ENCODE measurements at regions not wholly inside any gene's neighbourhood (a gene's known extent, or its start where the extent isn't known, plus 50 kb on each side); places are given as distances from the start of the nearest gene placed in this dataset.

DNA sequence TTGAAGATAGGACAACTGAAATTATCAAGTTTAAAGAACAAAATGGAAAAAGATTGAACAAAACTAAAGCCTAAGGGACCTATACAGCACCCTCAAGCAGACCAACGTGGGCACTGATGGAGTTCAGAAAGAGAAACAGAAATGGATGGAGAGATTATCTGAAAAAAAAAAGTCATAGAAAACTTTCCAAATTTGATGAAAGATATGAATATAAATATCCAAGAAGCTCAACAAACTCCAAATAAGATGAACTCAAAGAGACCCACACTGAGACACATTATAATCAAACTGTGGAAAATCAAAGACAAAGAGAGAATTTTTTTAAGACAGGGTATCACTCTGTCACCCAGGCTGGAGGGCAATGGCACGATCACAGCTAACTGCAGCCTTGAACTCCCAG lies 128.6 kb upstream of the PUM3 start (continued):
- TF ChIP-seq, protein P1, sequence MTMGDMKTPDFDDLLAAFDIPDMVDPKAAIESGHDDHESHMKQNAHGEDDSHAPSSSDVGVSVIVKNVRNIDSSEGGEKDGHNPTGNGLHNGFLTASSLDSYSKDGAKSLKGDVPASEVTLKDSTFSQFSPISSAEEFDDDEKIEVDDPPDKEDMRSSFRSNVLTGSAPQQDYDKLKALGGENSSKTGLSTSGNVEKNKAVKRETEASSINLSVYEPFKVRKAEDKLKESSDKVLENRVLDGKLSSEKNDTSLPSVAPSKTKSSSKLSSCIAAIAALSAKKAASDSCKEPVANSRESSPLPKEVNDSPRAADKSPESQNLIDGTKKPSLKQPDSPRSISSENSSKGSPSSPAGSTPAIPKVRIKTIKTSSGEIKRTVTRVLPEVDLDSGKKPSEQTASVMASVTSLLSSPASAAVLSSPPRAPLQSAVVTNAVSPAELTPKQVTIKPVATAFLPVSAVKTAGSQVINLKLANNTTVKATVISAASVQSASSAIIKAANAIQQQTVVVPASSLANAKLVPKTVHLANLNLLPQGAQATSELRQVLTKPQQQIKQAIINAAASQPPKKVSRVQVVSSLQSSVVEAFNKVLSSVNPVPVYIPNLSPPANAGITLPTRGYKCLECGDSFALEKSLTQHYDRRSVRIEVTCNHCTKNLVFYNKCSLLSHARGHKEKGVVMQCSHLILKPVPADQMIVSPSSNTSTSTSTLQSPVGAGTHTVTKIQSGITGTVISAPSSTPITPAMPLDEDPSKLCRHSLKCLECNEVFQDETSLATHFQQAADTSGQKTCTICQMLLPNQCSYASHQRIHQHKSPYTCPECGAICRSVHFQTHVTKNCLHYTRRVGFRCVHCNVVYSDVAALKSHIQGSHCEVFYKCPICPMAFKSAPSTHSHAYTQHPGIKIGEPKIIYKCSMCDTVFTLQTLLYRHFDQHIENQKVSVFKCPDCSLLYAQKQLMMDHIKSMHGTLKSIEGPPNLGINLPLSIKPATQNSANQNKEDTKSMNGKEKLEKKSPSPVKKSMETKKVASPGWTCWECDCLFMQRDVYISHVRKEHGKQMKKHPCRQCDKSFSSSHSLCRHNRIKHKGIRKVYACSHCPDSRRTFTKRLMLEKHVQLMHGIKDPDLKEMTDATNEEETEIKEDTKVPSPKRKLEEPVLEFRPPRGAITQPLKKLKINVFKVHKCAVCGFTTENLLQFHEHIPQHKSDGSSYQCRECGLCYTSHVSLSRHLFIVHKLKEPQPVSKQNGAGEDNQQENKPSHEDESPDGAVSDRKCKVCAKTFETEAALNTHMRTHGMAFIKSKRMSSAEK (CRISPR knock-in tag; IDR thresholded peaks at IDR 0.05; ENCODE audit: borderline replicate concordance) = no peak
- TF ChIP-seq, protein P2, sequence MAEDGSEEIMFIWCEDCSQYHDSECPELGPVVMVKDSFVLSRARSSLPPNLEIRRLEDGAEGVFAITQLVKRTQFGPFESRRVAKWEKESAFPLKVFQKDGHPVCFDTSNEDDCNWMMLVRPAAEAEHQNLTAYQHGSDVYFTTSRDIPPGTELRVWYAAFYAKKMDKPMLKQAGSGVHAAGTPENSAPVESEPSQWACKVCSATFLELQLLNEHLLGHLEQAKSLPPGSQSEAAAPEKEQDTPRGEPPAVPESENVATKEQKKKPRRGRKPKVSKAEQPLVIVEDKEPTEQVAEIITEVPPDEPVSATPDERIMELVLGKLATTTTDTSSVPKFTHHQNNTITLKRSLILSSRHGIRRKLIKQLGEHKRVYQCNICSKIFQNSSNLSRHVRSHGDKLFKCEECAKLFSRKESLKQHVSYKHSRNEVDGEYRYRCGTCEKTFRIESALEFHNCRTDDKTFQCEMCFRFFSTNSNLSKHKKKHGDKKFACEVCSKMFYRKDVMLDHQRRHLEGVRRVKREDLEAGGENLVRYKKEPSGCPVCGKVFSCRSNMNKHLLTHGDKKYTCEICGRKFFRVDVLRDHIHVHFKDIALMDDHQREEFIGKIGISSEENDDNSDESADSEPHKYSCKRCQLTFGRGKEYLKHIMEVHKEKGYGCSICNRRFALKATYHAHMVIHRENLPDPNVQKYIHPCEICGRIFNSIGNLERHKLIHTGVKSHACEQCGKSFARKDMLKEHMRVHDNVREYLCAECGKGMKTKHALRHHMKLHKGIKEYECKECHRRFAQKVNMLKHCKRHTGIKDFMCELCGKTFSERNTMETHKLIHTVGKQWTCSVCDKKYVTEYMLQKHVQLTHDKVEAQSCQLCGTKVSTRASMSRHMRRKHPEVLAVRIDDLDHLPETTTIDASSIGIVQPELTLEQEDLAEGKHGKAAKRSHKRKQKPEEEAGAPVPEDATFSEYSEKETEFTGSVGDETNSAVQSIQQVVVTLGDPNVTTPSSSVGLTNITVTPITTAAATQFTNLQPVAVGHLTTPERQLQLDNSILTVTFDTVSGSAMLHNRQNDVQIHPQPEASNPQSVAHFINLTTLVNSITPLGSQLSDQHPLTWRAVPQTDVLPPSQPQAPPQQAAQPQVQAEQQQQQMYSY (CRISPR knock-in tag; IDR thresholded peaks at IDR 0.05) = no peak
- TF ChIP-seq, protein P3, sequence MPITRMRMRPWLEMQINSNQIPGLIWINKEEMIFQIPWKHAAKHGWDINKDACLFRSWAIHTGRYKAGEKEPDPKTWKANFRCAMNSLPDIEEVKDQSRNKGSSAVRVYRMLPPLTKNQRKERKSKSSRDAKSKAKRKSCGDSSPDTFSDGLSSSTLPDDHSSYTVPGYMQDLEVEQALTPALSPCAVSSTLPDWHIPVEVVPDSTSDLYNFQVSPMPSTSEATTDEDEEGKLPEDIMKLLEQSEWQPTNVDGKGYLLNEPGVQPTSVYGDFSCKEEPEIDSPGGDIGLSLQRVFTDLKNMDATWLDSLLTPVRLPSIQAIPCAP (CRISPR knock-in tag; IDR thresholded peaks at IDR 0.05) = no peak
- no peak for TF ChIP-seq ZNF232 (CRISPR knock-in tag; IDR thresholded peaks at IDR 0.05)
- no peak for TF ChIP-seq ZNF396 (CRISPR knock-in tag; IDR thresholded peaks at IDR 0.05; ENCODE audit: borderline replicate concordance)

DNA sequence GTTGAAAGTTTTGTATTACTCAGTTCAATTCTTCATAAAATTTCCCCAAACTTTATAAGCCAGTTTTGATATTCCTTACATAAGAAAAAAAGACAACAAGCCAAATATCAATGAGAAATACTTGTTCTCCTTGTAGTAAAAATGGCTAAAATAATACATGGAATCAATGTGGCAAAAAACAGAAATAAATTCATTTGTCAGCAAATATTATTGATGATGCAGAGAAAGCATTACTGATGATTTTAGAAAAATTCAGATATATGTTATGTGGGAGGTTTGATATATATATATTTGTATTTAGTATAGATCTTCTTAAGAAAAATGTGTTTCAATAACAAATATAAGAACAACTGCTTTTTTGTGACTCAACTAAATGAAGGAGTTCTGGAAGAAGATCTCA lies 127.0 kb upstream of the PUM3 start:
- Mint-ChIP-seq H3K4me1 (peaks cover 2% of the 10 kb centered on the region; the same call in 1 of the 2 replicates), H3K36me3 (no peaks in the 10 kb centered on the region), H3K4me3 (no peak overlapping the region), H3K27me3 (ENCODE audit: low read depth) (no peaks in the 10 kb centered on the region; the same call in 1 of the 2 replicates), H3K27ac (no peak overlapping the region), H3K9me3 (peaks cover 7% of the 10 kb centered on the region; the same call in 1 of the 2 replicates)
- ChIA-PET CTCF (no interaction called here), POLR2A (no interaction called here)
- no peak for ATAC-seq
- no peak for DNase-seq (ENCODE audit: low spot score)
- TF ChIP-seq, protein P3 (CRISPR knock-in tag; IDR thresholded peaks at IDR 0.05) = no peak
- TF ChIP-seq ESRRA (CRISPR knock-in tag; IDR thresholded peaks at IDR 0.05; ENCODE audit: borderline replicate concordance) (no peak), NR3C1 (CRISPR knock-in tag; conservative IDR thresholded peaks at IDR 0.05; ENCODE audit: low read depth) (no peak), MXD4 (CRISPR knock-in tag; IDR thresholded peaks at IDR 0.05; ENCODE audit: borderline replicate concordance) (no peak), TEAD4 (CRISPR knock-in tag; IDR thresholded peaks at IDR 0.05) (no peak), ZNF121 (CRISPR knock-in tag; IDR thresholded peaks at IDR 0.05) (no peak), SMAD3 (CRISPR knock-in tag; IDR thresholded peaks at IDR 0.05; ENCODE audit: borderline replicate concordance) (no peak), ELF4 (CRISPR knock-in tag; IDR thresholded peaks at IDR 0.05; ENCODE audit: low read depth) (no peak), ATF1 (CRISPR knock-in tag; IDR thresholded peaks at IDR 0.05) (no peak), ZNF263 (CRISPR knock-in tag; IDR thresholded peaks at IDR 0.05; ENCODE audit: low read depth) (no peak), ZNF423 (CRISPR knock-in tag; IDR thresholded peaks at IDR 0.05) (no peak), EMX1 (CRISPR knock-in tag; IDR thresholded peaks at IDR 0.05) (no peak)
- TF ChIP-seq, protein P4, sequence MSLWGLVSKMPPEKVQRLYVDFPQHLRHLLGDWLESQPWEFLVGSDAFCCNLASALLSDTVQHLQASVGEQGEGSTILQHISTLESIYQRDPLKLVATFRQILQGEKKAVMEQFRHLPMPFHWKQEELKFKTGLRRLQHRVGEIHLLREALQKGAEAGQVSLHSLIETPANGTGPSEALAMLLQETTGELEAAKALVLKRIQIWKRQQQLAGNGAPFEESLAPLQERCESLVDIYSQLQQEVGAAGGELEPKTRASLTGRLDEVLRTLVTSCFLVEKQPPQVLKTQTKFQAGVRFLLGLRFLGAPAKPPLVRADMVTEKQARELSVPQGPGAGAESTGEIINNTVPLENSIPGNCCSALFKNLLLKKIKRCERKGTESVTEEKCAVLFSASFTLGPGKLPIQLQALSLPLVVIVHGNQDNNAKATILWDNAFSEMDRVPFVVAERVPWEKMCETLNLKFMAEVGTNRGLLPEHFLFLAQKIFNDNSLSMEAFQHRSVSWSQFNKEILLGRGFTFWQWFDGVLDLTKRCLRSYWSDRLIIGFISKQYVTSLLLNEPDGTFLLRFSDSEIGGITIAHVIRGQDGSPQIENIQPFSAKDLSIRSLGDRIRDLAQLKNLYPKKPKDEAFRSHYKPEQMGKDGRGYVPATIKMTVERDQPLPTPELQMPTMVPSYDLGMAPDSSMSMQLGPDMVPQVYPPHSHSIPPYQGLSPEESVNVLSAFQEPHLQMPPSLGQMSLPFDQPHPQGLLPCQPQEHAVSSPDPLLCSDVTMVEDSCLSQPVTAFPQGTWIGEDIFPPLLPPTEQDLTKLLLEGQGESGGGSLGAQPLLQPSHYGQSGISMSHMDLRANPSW (CRISPR knock-in tag; conservative IDR thresholded peaks at IDR 0.05; ENCODE audit: low read depth) = no peak
- TF ChIP-seq, protein P5, sequence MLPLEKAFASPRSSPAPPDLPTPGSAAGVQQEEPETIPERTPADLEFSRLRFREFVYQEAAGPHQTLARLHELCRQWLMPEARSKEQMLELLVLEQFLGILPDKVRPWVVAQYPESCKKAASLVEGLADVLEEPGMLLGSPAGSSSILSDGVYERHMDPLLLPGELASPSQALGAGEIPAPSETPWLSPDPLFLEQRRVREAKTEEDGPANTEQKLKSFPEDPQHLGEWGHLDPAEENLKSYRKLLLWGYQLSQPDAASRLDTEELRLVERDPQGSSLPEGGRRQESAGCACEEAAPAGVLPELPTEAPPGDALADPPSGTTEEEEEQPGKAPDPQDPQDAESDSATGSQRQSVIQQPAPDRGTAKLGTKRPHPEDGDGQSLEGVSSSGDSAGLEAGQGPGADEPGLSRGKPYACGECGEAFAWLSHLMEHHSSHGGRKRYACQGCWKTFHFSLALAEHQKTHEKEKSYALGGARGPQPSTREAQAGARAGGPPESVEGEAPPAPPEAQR (CRISPR knock-in tag; IDR thresholded peaks at IDR 0.05) = no peak
- TF ChIP-seq, protein P6, sequence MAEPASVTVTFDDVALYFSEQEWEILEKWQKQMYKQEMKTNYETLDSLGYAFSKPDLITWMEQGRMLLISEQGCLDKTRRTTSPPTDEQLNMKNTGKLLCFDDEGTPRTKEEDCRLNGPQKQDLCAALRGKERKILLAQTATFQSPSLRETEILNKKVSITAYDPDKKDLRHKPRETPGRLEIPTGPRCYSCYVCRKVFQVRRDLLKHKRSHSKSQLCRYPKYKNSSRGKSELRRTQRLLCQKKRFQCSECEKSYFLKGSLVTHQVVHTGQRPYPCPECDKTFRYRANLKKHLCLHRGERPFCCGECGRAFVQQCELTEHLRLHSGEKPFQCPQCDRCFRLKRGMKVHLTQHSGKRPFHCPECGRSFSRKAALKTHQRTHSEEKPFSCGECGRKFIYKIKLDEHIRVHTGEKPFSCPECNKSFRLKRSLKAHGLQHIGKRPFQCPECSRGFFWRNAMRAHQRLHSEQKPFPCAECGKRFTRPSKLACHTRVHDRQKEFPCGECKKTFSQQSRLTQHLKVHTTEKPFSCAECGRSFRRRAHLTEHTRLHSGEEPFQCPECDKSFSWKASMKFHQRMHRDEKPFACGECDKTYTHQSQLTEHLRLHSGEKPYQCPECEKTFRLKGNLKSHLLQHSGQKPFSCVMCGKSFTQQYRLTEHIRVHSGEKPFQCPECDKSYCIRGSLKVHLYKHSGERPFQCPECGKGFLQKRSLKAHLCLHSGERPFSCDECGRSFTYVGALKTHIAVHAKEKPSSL (CRISPR knock-in tag; conservative IDR thresholded peaks at IDR 0.05) = no peak

All from WTC11 (cell line).